SK-N-SH treated with all-trans-retinoic acid at 6 μM for 48 hours (cell line): ENCODE measurements at regions not wholly inside any gene's neighbourhood (a gene's known extent, or its start where the extent isn't known, plus 50 kb on each side); places are given as distances from the start of the nearest gene placed in this dataset.

Experiments used
- ATAC-seq: fragments of 200-7000 bp; cut with Tn5 transposase; 3 replicates; pipeline ENCODE4 v1.9.1; 2020; ENCODE audit warnings: mild to moderate bottlenecking, moderate library complexity
- ARNTL ChIP-seq: fragments of 450-650 bp; formaldehyde crosslinking; IDR thresholded peaks from 2 replicates; pipeline ENCODE4 v1.5.0; 2020; ENCODE audit warnings: low read depth, mild to moderate bottlenecking, moderate library complexity, borderline replicate concordance
- CREB5 ChIP-seq: fragments of 250-450 bp; sonication (Bioruptor Pico); IDR thresholded peaks from 2 replicates; pipeline ENCODE4 v1.5.1; 2020; ENCODE audit warnings: low read depth, mild to moderate bottlenecking, moderate library complexity
- CSDC2 ChIP-seq: fragments of 250-450 bp; sonication (Bioruptor Pico); IDR thresholded peaks from 2 replicates; pipeline ENCODE4 v1.5.0; 2020; ENCODE audit warnings: mild to moderate bottlenecking, moderate library complexity
- CSRNP3 ChIP-seq: fragments of 250-450 bp; sonication (Bioruptor Pico); IDR thresholded peaks from 2 replicates; pipeline ENCODE4 v1.5.1; 2021; ENCODE audit warnings: mild to moderate bottlenecking, moderate library complexity
- ESRRG ChIP-seq: fragments of 250-450 bp; sonication (Bioruptor Pico); IDR thresholded peaks from 2 replicates; pipeline ENCODE4 v1.6.1; 2021; ENCODE audit warnings: mild to moderate bottlenecking
- ISL1 ChIP-seq: fragments of 250-450 bp; sonication (Bioruptor Pico); IDR thresholded peaks from 2 replicates; pipeline ENCODE4 v2.1.2; 2022; ENCODE audit warnings: mild to moderate bottlenecking, moderate library complexity
- OSR1 ChIP-seq: fragments of 250-450 bp; sonication (Bioruptor Pico); IDR thresholded peaks from 2 replicates; pipeline ENCODE4 v1.8.0; 2022; ENCODE audit warnings: moderate library complexity, mild to moderate bottlenecking, inconsistent platforms
- PATZ1 ChIP-seq: fragments of 250-450 bp; sonication (Bioruptor Pico); IDR thresholded peaks from 2 replicates; pipeline ENCODE4 v1.8.0; 2020; ENCODE audit warnings: mild to moderate bottlenecking, moderate library complexity, borderline replicate concordance
- POU6F1 ChIP-seq: fragments of 250-450 bp; sonication (Bioruptor Pico); IDR thresholded peaks from 2 replicates; pipeline ENCODE4 v1.8.0; 2021; ENCODE audit warnings: low read depth, mild to moderate bottlenecking, moderate library complexity, borderline replicate concordance
- PPARA ChIP-seq: fragments of 250-450 bp; sonication (Bioruptor Pico); IDR thresholded peaks from 2 replicates; pipeline ENCODE4 v1.5.0; 2020; ENCODE audit warnings: mild to moderate bottlenecking, borderline replicate concordance
- RARB ChIP-seq: fragments of 250-450 bp; sonication (Bioruptor Pico); IDR thresholded peaks from 2 replicates; pipeline ENCODE4 v1.8.0; 2021; ENCODE audit warnings: mild to moderate bottlenecking, moderate library complexity
- TCF4 ChIP-seq: fragments of 250-450 bp; sonication (Bioruptor Pico); IDR thresholded peaks from 2 replicates; pipeline ENCODE4 v1.8.0; 2021; ENCODE audit warnings: mild to moderate bottlenecking, moderate library complexity, borderline replicate concordance
- TOX ChIP-seq: fragments of 250-450 bp; sonication (Bioruptor Pico); IDR thresholded peaks from 2 replicates; pipeline ENCODE4 v1.8.0; 2021; ENCODE audit warnings: mild to moderate bottlenecking, moderate library complexity, borderline replicate concordance
- TSHZ2 ChIP-seq: fragments of 250-450 bp; sonication (Bioruptor Pico); IDR thresholded peaks from 2 replicates; pipeline ENCODE4 v1.5.0; 2020; ENCODE audit warnings: mild to moderate bottlenecking, moderate library complexity
- ZC3H10 ChIP-seq: fragments of 250-450 bp; sonication (Bioruptor Pico); IDR thresholded peaks from 2 replicates; pipeline ENCODE4 v1.5.1; 2021; ENCODE audit warnings: mild to moderate bottlenecking, moderate library complexity
- ZFP3 ChIP-seq: fragments of 250-450 bp; sonication (Bioruptor Pico); IDR thresholded peaks from 2 replicates; pipeline ENCODE4 v1.5.0; 2020; ENCODE audit warnings: mild to moderate bottlenecking, moderate library complexity
- ZFP30 ChIP-seq: fragments of 450-650 bp; formaldehyde crosslinking; IDR thresholded peaks from 2 replicates; pipeline ENCODE4 v1.5.0; 2022; ENCODE audit warnings: mild to moderate bottlenecking, moderate library complexity
- ZNF565 ChIP-seq: fragments of 450-650 bp; formaldehyde crosslinking; conservative IDR thresholded peaks from 2 replicates; pipeline ENCODE4 v1.5.0; 2020; ENCODE audit warnings: low read depth, mild to moderate bottlenecking, moderate library complexity
- ZNF70 ChIP-seq: fragments of 450-650 bp; formaldehyde crosslinking; IDR thresholded peaks from 2 replicates; pipeline ENCODE4 v1.5.0; 2020; ENCODE audit warnings: mild to moderate bottlenecking, moderate library complexity
- ZNF8 ChIP-seq: fragments of 450-650 bp; formaldehyde crosslinking; IDR thresholded peaks from 2 replicates; pipeline ENCODE4 v1.5.0; 2020; ENCODE audit warnings: mild to moderate bottlenecking, moderate library complexity

- no peak for ATAC-seq
- TF ChIP-seq ZC3H10 (CRISPR knock-in tag) (no peak), ESRRG (no peak), OSR1 (CRISPR knock-in tag) (no peak), CREB5 (CRISPR knock-in tag) (no peak), ZFP3 (CRISPR knock-in tag) (no peak), ZFP30 (CRISPR knock-in tag) (no peak), TCF4 (CRISPR knock-in tag) (no peak), ZNF565 (CRISPR knock-in tag) (no peak), ARNTL (CRISPR knock-in tag) (no peak), CSDC2 (CRISPR knock-in tag) (no peak), TOX (no peak), ZNF70 (CRISPR knock-in tag) (no peak)
Observed at GRCh38 chr18:34352385-34353163, 127.9 kb upstream of the NOL4 start.

- no peak for TF ChIP-seq ESRRG
- TF ChIP-seq CSRNP3 (CRISPR knock-in tag) = no peak
- no peak for TF ChIP-seq OSR1 (CRISPR knock-in tag)
- TF ChIP-seq ISL1 (CRISPR knock-in tag) = no peak
- no peak for TF ChIP-seq TOX
- TF ChIP-seq RARB (CRISPR knock-in tag) = no peak
- TF ChIP-seq CREB5 (CRISPR knock-in tag) = no peak
- TF ChIP-seq ZNF565 (CRISPR knock-in tag) = no peak
- no peak for TF ChIP-seq ARNTL (CRISPR knock-in tag)
- no peak for TF ChIP-seq CSDC2 (CRISPR knock-in tag)
- no peak for TF ChIP-seq PATZ1
- no peak for ATAC-seq
Observed at GRCh38 chr18:34354351-34354750, 129.6 kb upstream of the NOL4 start.

- ATAC-seq = no peak
- TF ChIP-seq POU6F1 (CRISPR knock-in tag) = no peak
- TF ChIP-seq ZFP30 (CRISPR knock-in tag) = no peak
- TF ChIP-seq ZNF70 (CRISPR knock-in tag) = no peak
- TF ChIP-seq ZFP3 (CRISPR knock-in tag) = no peak
- TF ChIP-seq ZNF565 (CRISPR knock-in tag) = no peak
- TF ChIP-seq CSRNP3 (CRISPR knock-in tag) = no peak
- TF ChIP-seq ESRRG = no peak
- TF ChIP-seq RARB (CRISPR knock-in tag) = no peak
- TF ChIP-seq TCF4 (CRISPR knock-in tag) = no peak
- TF ChIP-seq CREB5 (CRISPR knock-in tag) = no peak
- no peak for TF ChIP-seq TSHZ2
- no peak for TF ChIP-seq ZNF8
- no peak for TF ChIP-seq PPARA (CRISPR knock-in tag)
- no peak for TF ChIP-seq ISL1 (CRISPR knock-in tag)
- TF ChIP-seq CSDC2 (CRISPR knock-in tag) = no peak
Observed at GRCh38 chr18:34357944-34358580, 133.3 kb upstream of the NOL4 start.
